Muscle of leg (tissue), 3 donors: ENCODE measurements at regions not wholly inside any gene's neighbourhood (a gene's known extent, or its start where the extent isn't known, plus 50 kb on each side); places are given as distances from the start of the nearest gene placed in this dataset.
A peak's percentile ranks its signal among the peaks of the same experiment; 100 is the strongest.
"Not testable (repeated sequence)": the region's sequence is repeated elsewhere in the genome, so short reads cannot be mapped to it uniquely, and the experiment has no call there.

ENCODE experiments used
- DNase-seq: peaks from one replicate; pipeline ENCODE4 v3.0.0; 2013
- H3K27ac ChIP-seq: one replicate; pipeline ENCODE4 v1.5.1; 2013; ENCODE audit warnings: mild to moderate bottlenecking, low read length, control low read depth
- H3K27me3 ChIP-seq: one replicate; pipeline ENCODE4 v1.6.1; 2013; ENCODE audit warnings: low read length; ENCODE audit not compliant: control insufficient read depth, insufficient read depth
- H3K36me3 ChIP-seq: one replicate; pipeline ENCODE4 v1.6.1; 2013; ENCODE audit warnings: low read length; ENCODE audit not compliant: control insufficient read depth, insufficient read depth
- H3K4me1 ChIP-seq: one replicate; pipeline ENCODE4 v1.6.1; 2013; ENCODE audit warnings: low read length; ENCODE audit not compliant: control insufficient read depth, insufficient read depth
- H3K4me3 ChIP-seq: one replicate; pipeline ENCODE4 v1.5.1; 2013; ENCODE audit warnings: low read length, control low read depth
- H3K9me3 ChIP-seq: replicated peaks from 2 replicates; pipeline ENCODE4 v1.6.1; 2013; ENCODE audit warnings: low read depth, low read length; ENCODE audit not compliant: control insufficient read depth
- WGBS: methylation state at CpG from one replicate; pipeline ENCODE4 v1.1.5; 2013; ENCODE audit warnings: missing lambda C conversion rate; ENCODE audit not compliant: insufficient coverage; 5-methylcytosine and 5-hydroxymethylcytosine counted together

DNA sequence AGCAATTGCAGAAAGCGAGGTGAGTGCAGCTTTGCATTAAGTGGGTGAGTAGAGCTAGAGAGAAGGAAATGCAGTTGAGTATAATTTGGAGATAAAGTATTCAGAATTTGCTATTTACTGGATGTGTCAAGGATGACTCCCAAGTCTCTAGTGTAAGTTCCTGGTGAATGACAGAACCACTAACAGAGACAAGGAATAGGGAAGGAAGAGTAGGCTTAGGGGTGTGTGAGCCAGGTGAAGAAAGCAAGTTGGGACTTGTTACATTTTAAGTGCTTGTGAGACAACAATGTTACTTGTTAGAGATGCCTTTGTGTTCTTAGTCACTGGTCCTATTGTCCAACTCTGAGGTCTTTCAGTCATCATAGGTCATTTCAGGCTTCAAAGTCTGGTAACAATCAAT is 70.8 kb downstream of the TBC1D26 start:
- not testable (repeated sequence) for H3K27me3 ChIP-seq, H3K27ac ChIP-seq, H3K4me3 ChIP-seq, H3K36me3 ChIP-seq, H3K4me1 ChIP-seq, H3K9me3 ChIP-seq, DNase-seq
- WGBS, result no CpG with 5 or more reads among the region's 1 CpG

DNA sequence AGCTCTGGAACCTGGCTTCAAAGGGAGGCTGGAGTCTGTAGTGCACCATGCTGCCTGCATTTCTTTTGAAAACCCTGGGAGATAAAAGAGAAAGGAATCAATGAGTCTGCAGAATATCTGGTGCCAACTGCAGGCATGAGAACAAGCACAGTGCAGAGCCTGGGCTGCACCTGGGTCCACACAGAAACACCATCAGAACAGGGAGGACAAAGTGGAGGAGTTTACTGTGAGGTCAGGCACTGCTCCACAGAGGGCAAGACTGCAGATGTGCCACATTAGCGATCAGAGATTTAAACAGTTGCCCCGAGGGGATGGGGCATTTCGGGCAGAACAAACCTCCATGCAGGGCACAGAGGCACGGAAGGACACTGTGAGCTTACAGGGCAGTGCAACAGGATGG is 74.7 kb downstream of the TBC1D26 start:
- not testable (repeated sequence) for H3K9me3 ChIP-seq

DNA sequence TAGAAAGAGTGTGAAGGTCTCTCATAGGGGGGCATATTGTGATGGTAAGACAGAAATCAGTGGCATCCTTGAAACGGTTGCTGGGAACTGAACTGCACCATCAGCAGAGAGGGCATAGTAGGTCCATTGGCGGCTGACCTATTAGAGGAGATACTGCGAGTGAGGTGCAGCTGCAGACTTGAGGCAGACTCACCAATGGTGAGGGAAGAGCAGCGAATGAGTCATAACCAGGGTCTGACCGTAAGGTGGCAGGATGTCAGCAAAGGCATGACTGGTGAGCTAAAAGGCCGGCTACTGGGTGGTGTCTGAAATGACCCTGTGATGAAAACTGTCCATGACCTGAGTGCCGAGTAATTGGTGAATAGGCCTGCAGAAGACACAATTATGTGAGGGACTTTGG is 81.3 kb downstream of the TBC1D26 start:
- not testable (repeated sequence) for H3K4me3 ChIP-seq, H3K27me3 ChIP-seq, H3K9me3 ChIP-seq, H3K36me3 ChIP-seq, H3K27ac ChIP-seq, H3K4me1 ChIP-seq, DNase-seq
- 78% methylated on average over 2 of the region's 7 CpGs for WGBS

More for the DNA sequence above, 74.7 kb downstream of the TBC1D26 start:
- not testable (repeated sequence) for H3K4me3 ChIP-seq, H3K27ac ChIP-seq, H3K27me3 ChIP-seq, H3K36me3 ChIP-seq, DNase-seq, H3K4me1 ChIP-seq
- no CpG with 5 or more reads among the region's 4 CpGs for WGBS

DNA sequence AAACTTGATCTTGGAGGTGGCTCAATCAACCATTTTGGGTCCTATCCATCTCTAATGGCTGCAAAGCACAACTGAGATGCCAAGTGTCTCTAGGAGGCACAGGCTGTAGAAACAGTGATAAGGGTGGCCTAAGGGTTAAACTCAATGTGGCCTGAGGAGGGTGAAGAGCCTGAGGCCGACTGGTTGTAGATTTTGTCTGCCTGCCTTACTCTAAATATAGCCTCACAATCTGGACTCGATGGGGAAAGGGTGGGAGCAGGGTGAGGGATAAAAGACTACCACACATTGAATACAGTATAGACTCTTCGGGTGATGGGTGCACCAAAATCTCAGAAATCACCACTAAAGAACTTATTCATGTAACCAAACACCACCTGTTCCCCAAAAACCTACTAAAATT is 81.9 kb downstream of the TBC1D26 start:
- H3K27ac ChIP-seq, DNase-seq, H3K27me3 ChIP-seq, H3K4me3 ChIP-seq, H3K4me1 ChIP-seq, H3K9me3 ChIP-seq, H3K36me3 ChIP-seq: not testable (repeated sequence)
- WGBS, result no CpG with 5 or more reads among the region's 3 CpGs

DNA sequence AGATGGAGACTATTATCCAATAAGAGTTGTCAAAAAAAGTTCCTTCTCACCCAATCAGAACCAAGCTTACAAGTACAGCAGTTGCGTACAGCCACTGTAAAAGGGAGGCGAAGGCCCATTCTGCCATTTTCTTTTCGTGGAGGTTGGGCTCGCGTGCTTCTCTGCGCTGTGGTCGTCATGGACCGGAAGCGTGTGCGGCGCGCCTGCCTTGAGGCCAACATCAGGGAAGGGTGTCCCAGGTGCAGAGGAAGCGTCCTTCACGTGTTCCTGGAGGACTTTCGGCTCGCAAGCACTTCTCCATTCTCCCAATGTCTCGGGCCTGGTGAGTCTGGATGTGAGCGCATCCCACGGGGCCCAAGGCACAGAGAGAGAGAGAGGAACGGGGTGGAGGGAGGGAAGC is 85.8 kb downstream of the TBC1D26 start:
- not testable (repeated sequence) for H3K4me3 ChIP-seq, H3K9me3 ChIP-seq, H3K27me3 ChIP-seq, H3K36me3 ChIP-seq, H3K27ac ChIP-seq, DNase-seq, H3K4me1 ChIP-seq
- 97% methylated on average over 10 of the region's 20 CpGs for WGBS

DNA sequence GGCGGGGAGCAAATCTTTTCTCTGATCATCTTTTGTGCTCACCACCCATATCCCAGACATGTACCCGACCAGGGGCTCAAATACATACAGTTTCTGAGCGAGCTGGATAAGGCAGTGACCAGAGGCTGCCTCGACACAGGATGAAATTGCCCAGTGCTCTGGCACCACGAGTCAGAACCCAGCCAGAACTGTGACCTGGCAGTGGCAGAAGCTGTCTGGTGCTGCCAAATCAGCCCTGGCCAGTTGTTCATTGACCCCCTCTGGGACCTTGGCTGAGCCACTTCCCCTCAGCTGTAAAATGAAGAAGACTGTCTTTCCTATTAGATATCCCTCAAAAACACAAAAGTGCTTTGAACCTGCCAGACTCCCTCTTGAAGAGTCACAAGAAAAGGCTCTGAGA is 90.2 kb downstream of the TBC1D26 start:
- DNase-seq, H3K27me3 ChIP-seq, H3K4me1 ChIP-seq, H3K36me3 ChIP-seq, H3K4me3 ChIP-seq, H3K27ac ChIP-seq, H3K9me3 ChIP-seq: not testable (repeated sequence)
- no CpG with 5 or more reads among the region's 5 CpGs for WGBS

DNA sequence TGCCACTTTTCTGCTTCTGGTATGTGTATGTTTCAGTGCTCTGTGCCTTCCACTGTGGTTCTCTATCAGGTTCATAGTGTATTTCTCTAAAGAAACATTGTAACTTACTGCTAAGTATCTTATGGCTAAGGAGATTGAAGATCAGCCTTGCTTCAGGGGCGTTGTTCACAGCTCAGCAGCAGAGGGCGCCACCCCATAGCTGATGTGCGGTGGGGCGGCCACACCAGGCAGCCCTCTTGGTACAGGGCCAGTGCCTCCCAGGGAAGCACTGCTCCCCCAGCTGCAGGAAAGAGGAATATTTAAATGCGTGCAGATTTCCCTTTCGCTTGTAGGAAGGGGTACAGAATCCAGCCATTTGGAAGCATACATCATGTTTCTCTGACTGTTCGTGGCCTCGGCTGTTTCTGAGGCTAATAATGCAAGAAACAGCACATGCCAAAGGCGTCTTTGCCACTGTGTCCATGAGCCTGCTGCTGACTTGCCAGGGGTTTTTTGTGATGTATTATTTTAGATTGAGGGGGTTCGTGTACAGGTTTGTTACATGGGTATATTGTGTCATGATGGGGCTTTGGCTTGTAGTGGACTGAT is 96.7 kb downstream of the TBC1D26 start:
- H3K9me3 ChIP-seq, H3K36me3 ChIP-seq, H3K4me1 ChIP-seq, H3K27me3 ChIP-seq, H3K27ac ChIP-seq, H3K4me3 ChIP-seq: not testable (repeated sequence)
- 0% methylated on average over 2 of the region's 10 CpGs for WGBS
- peak; percentile 77 for DNase-seq

DNA sequence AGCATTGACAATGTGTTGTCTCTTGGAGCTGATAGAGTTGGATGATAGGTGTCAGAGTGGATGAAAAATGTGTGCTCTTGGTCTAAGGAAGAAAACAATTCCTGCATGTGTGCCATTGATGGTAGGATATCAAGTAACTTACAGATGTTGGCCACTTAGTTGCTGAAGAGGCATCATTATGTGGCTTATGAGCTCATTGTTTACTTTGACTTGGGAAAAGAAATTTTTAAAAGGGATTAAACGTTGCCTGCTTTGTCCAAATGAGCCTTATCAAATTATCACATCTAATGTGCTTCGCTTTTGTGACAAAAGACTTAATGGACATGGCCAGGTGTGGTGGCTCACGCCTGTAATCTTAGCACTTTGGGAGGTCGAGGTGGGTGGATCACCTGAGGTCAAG is 98.1 kb downstream of the TBC1D26 start:
- H3K4me1 ChIP-seq, H3K36me3 ChIP-seq, DNase-seq, H3K9me3 ChIP-seq, H3K27ac ChIP-seq, H3K27me3 ChIP-seq, H3K4me3 ChIP-seq: not testable (repeated sequence)
- WGBS, result 87% methylated on average over 3 of the region's 4 CpGs

DNA sequence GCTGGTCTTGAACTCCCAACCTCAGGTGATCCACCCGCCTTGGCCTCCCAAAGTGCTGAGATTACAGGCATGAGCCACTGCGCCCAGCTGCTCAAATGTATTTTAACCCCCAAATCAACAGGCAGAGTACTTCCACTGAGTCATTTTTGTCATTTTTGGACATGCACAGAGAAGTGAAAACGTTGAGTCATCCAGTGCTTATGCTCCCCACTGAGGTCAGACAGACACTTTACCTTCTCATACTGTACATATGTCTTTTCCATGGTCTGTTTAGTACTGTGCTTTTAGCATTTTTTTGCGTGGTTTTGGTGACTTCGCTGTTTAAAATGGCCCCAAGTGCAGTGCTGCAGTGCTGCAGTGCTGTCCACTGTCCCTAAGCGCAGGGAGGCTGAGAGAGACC is 99.1 kb downstream of the TBC1D26 start:
- not testable (repeated sequence) for H3K36me3 ChIP-seq, H3K4me3 ChIP-seq, H3K27ac ChIP-seq, H3K27me3 ChIP-seq, H3K9me3 ChIP-seq, H3K4me1 ChIP-seq
- DNase-seq, result peak; percentile 6
- 57% methylated on average over 1 of the region's 6 CpGs for WGBS

DNA sequence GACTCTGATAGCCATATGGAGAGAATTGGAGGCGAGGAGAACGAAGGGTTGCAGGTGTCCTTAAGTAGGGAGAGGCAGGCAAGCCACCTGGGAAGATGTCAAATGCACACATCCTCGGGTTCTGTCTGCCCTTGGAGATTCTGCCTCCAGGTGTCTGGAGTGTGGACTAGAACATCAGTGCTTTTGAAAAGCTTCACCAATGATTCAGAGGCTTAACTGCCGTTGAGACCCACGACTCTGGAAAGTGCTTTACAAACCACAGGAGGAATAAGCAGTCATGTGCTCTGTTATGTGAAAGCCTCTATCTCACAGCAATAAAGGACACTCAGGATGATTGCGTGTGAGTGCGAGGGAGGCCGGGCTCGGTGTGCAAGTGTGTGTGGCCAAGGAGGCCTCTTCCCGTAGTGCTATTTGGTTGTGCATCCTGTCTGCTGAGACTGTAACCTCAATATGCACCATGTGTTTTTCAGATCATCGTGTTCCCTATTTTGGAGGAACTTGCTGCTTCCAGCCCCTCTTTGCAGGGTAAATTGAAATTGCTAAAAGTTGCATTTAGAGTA is 100.9 kb downstream of the TBC1D26 start:
- 69% methylated on average over 3 of the region's 11 CpGs for WGBS
- DNase-seq, result peak; percentile 22
- H3K4me1 ChIP-seq, H3K9me3 ChIP-seq, H3K36me3 ChIP-seq, H3K27ac ChIP-seq, H3K4me3 ChIP-seq, H3K27me3 ChIP-seq: not testable (repeated sequence)

DNA sequence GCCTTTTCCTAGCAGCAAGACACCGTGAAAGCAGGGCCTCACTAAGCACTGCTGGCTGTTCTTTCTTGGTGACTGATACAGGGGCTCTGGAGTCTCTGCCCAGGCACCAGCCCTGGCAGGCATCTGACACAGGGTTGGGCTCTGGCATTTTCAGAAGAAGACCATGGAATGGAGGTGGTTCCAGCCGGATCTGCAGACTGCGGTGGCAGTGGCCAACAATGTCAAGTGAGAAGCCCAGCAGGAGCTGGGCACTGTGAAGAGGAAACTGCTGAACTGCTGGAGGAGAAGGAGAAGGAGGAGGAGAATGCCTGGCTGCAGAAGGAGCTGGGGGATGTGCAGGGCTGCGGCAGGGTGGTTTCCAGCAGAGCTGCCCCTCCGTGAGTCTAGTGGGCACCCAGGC is 101.8 kb downstream of the TBC1D26 start:
- DNase-seq, result not testable (repeated sequence)
- WGBS, result 69% methylated on average over 3 of the region's 5 CpGs

More for the DNA sequence above, 101.8 kb downstream of the TBC1D26 start:
- not testable (repeated sequence) for H3K27ac ChIP-seq, H3K9me3 ChIP-seq, H3K4me3 ChIP-seq, H3K36me3 ChIP-seq, H3K27me3 ChIP-seq, H3K4me1 ChIP-seq
